Activated naive CD8-positive, alpha-beta T cell (primary cell): ENCODE measurements at regions not wholly inside any gene's neighbourhood (a gene's known extent, or its start where the extent isn't known, plus 50 kb on each side); places are given as distances from the start of the nearest gene placed in this dataset.
"Not testable (repeated sequence)": the region's sequence is repeated elsewhere in the genome, so short reads cannot be mapped to it uniquely, and the experiment has no call there.

Experiments
- H3K27ac Mint-ChIP-seq: one replicate; pipeline ENCODE4 v1.8.0; 2021; ENCODE audit warnings: mixed read lengths
- H3K27me3 Mint-ChIP-seq: one replicate; pipeline ENCODE4 v1.8.0; 2021; ENCODE audit warnings: mixed read lengths
- H3K36me3 Mint-ChIP-seq: one replicate; pipeline ENCODE4 v1.8.0; 2021; ENCODE audit warnings: mixed read lengths
- H3K4me1 Mint-ChIP-seq: one replicate; pipeline ENCODE4 v1.8.0; 2021; ENCODE audit warnings: low read depth, mixed read lengths
- H3K4me3 Mint-ChIP-seq: one replicate; pipeline ENCODE4 v1.8.0; 2021; ENCODE audit warnings: mild to moderate bottlenecking, mixed read lengths
- H3K9me3 Mint-ChIP-seq: one replicate; pipeline ENCODE4 v1.8.0; 2021; ENCODE audit warnings: low read depth, mixed read lengths

DNA sequence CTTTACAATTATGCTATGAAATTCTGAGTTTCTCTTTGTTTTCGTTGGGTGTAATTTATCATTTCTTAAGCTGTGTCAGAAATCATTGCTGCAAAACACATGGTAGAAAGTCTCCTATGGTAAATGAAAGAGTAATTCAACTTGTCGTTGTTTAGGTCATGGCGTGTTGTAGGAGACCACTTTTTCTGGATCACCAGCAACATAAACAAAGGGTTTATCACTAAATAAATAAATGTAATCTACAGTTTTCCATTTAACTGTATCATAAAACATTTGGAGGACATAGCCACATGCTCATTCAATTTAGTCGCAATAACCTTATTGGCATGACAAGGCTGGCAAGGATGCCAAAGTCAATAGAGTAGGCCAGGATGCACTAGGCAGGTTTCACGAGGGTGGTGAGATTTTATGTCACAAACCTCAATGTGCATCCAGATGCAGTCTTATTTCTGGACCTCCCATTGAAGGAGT lies 154.4 kb upstream of the ERCC6L2 start:
- Mint-ChIP-seq H3K4me1 (peaks cover 39% of the 10 kb centered on the region), H3K9me3 (peaks cover 10% of the 10 kb centered on the region), H3K36me3 (peaks cover 5% of the 10 kb centered on the region), H3K27ac (no peak overlapping the region), H3K4me3 (no peak overlapping the region), H3K27me3 (no peaks in the 10 kb centered on the region)

DNA sequence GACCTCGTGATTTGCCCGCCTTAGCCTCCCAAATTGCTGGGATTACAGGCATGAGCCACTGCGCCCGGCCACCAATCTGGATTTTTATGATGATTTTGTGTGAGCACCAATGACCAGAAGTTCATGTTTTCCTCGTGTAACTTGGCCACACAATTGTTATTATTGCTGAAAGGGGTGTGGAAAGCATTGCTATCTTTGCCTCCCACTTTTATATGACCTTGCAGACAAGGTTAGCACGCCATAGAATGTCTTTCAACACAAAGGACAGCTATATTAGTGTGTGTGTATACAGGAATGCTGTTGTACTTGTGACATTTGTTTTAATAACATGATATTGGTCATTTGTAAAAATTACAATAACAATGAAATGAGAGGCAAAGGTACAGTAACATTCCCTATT lies 155.0 kb upstream of the ERCC6L2 start:
- Mint-ChIP-seq H3K4me3 (no peak overlapping the region), H3K27ac (no peak overlapping the region), H3K9me3 (peaks cover 9% of the 10 kb centered on the region), H3K4me1 (peaks cover 33% of the 10 kb centered on the region), H3K36me3 (peaks cover 6% of the 10 kb centered on the region), H3K27me3 (no peaks in the 10 kb centered on the region)

DNA sequence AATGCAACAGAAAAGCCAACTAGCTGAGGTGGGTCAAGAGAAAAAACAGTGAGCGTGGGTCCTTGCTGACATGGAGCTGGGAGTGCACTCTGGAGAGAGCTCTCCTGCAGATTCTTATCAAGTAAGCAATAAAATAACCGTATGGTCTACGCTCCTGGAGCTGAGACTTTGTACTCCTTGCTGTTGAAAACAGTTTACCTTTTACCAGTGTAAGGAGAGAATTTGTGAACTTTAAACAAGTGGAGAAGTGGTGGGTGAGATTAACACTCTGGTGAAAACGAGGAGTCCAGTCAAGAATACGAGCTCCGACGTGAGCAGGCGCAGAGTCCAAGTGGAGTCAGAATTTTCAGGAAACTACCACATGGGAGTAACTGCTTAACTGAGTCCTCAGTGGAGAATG lies 156.1 kb upstream of the ERCC6L2 start:
- no peak overlapping the region for H3K27ac Mint-ChIP-seq
- H3K9me3 Mint-ChIP-seq = peaks cover 6% of the 10 kb centered on the region
- no peaks in the 10 kb centered on the region for H3K27me3 Mint-ChIP-seq
- H3K4me3 Mint-ChIP-seq = no peak overlapping the region
- peaks cover 7% of the 10 kb centered on the region for H3K36me3 Mint-ChIP-seq
- peaks cover 22% of the 10 kb centered on the region for H3K4me1 Mint-ChIP-seq

DNA sequence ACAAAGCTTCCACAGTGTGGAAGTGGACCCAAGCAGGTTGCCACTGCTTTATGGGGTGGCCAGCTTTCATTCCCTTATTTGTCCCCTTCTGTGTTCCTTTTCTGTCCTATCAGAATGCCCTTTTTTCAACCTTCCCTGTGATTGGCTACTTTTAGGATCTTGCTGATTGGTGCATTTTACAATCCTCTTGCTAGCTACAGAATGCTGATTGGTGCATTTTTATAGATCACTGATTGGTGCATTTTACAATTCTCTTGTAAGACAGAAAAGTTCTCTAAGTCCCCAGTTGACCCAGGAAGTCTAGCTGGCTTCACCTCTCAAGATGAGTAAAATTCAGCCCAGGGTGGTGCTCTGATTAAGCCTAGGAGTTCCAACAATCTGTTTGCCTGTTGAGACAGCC lies 157.2 kb upstream of the ERCC6L2 start:
- Mint-ChIP-seq H3K4me1 (peaks cover 12% of the 10 kb centered on the region), H3K36me3 (peaks cover 7% of the 10 kb centered on the region), H3K27me3 (no peaks in the 10 kb centered on the region), H3K27ac (no peak overlapping the region), H3K4me3 (no peak overlapping the region), H3K9me3 (peaks cover 6% of the 10 kb centered on the region)

DNA sequence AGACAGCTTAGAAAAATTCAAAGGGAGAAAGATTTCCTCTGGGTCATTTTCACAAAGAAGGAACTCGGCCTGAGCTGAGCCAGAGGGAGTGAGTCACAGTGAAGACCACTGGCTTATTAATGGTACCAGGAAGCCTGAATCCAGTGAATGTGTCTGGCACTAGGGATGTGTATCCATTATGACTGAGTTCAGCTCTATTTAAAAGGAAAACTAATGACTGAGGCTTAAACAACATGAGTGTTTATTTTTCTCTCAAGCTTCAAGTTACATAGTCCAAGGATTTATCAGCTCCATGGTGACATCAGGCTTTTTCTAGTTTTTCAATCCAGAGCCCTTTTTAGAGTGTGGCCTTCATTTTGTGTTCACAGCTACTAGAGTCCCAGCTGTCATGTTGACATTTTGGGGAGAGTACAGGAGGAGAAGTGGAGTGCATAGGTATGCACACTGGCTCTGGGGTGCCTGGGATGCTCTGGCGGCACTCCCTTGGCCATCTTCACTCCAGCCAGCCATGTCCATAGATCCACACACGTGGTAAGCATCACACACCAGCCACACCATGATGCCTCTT lies 159.5 kb upstream of the ERCC6L2 start:
- no peaks in the 10 kb centered on the region for H3K4me1 Mint-ChIP-seq
- H3K27me3 Mint-ChIP-seq = no peaks in the 10 kb centered on the region
- no peak overlapping the region for H3K4me3 Mint-ChIP-seq
- peaks cover 7% of the 10 kb centered on the region for H3K36me3 Mint-ChIP-seq
- H3K27ac Mint-ChIP-seq = no peak overlapping the region
- H3K9me3 Mint-ChIP-seq = peaks cover 6% of the 10 kb centered on the region

DNA sequence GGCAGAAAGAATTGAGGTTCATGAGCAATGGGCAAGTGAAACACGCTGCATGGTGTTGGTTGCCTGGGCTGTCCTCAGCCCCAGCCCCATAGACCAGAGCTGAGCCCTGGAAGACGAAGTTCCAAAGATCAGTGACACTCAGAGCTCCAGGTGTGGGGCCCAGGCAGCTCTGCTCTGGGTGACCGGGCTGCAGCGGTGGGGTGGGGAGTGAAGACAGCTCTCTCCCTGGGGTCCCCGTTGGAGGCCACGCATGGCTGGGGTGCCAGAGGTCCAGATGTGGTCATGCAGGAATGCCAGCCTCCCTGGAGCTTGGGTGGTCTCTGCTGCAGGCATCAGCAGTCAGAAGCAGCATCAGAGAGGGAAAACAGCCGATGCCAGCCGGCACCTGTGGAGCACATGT lies 165.0 kb upstream of the ERCC6L2 start:
- Mint-ChIP-seq H3K27ac (no peak overlapping the region), H3K4me3 (no peak overlapping the region), H3K27me3 (no peaks in the 10 kb centered on the region), H3K36me3 (peaks cover 2% of the 10 kb centered on the region), H3K4me1 (no peaks in the 10 kb centered on the region), H3K9me3 (no peaks in the 10 kb centered on the region)

DNA sequence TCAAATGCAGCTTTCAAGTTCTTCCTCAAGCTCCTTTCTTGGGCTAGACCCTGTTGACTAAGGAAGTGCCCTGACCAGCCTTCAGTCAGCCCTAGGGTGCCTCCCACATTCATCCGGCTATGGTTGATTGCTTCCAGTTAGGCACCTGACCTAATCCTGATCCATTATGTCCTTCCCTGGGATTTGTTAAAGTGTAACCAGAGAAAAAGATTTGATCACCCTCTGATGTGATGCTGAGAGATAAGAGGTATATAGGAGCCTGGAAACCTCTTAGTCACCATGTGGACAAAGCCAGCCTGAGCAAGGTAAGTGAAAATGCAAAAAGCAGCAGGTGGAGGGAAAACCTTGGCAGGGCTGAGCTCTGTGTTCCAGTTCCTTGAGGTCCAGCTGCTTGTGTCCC lies 178.8 kb upstream of the ERCC6L2 start:
- Mint-ChIP-seq H3K4me3 (no peak overlapping the region), H3K4me1 (no peaks in the 10 kb centered on the region), H3K27ac (no peak overlapping the region), H3K9me3 (peaks cover 3% of the 10 kb centered on the region), H3K36me3 (no peaks in the 10 kb centered on the region), H3K27me3 (no peaks in the 10 kb centered on the region)

DNA sequence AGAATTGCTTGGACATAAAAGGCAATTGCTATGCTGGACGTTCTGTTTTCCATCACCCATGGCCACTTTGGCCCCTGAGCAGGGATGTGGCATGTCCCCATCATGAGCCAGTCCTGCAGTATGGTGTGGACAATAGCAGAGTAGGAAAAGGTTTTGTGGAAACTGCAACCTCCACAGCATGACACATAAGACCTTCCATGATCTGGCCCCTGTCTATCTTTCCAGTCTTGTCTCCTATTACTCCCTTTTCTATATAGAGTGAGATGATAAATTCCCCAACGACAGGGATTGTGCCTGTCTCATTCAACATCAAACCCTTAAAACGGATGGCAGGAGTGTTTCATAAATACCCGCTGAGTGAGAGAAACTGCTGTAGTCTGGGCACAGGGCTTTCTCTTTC lies 174.7 kb upstream of the PTCH1 start:
- Mint-ChIP-seq H3K27ac (no peak overlapping the region), H3K4me3 (no peak overlapping the region), H3K9me3 (peaks cover 3% of the 10 kb centered on the region), H3K4me1 (no peaks in the 10 kb centered on the region), H3K27me3 (no peaks in the 10 kb centered on the region), H3K36me3 (no peaks in the 10 kb centered on the region)

DNA sequence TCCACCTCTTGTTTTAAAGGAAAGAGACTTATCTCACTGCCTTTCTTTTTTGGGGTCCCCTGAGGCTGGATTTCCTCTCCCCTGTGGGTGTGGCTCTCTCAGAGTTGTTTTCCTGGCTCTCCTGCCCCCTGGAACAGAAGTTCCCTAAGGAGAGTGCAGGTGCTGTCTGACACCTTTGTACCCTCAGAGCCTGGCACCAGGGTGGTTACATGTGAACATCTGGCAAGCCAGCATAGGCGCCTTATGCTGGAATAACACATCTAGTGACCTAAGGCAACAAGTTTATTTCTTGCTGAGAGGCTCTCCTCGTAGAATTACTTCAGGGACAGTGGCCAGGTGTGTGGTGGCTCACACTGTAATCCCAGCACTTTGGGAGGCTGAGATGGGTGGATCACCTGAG lies 172.9 kb upstream of the PTCH1 start:
- no peaks in the 10 kb centered on the region for H3K27me3 Mint-ChIP-seq
- H3K27ac Mint-ChIP-seq = no peak overlapping the region
- no peaks in the 10 kb centered on the region for H3K9me3 Mint-ChIP-seq
- H3K36me3 Mint-ChIP-seq = no peaks in the 10 kb centered on the region
- H3K4me3 Mint-ChIP-seq = no peak overlapping the region
- H3K4me1 Mint-ChIP-seq = no peaks in the 10 kb centered on the region

DNA sequence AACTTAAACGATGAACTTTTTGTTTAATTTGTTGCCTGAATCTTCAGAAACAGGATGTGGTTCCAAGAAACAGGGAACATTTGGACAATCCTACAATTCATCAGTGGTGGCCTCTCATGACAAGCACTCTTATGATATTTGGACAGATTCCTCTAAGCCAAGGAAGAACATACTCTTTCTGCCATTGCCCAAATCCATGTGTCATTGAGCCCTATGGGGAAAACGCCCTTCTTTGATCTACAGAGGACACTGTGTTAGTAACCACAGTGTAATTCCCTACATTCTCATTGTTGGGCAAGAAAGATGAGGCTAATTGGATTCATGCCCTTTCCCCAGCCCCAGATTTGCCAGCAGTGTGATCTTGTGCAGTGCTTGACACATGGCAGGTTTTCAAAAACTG lies 167.7 kb upstream of the PTCH1 start:
- Mint-ChIP-seq H3K4me3 (no peak overlapping the region), H3K36me3 (no peaks in the 10 kb centered on the region), H3K27ac (no peak overlapping the region), H3K4me1 (peaks cover 12% of the 10 kb centered on the region), H3K27me3 (peaks cover 3% of the 10 kb centered on the region), H3K9me3 (no peaks in the 10 kb centered on the region)

DNA sequence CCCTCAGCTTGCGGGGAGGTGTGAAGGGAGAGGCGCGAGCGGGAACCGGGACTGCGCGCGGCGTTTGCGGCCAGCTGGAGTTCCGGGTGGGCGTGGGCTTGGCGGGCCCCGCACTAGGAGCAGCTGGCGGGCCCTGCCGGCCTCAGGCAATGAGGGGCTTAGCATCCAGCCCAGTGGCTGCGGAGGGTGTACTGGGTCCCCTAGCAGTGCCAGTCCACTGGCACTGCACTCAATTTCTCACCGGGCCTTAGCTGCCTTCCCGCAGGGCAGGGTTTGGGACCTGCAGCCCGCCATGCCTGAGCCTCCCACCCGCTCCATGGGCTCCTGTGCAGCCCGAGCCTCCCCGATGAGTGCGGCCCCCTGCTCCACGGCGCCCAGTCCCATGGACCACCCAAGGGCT lies 163.5 kb upstream of the PTCH1 start:
- not testable (repeated sequence) for H3K4me3 Mint-ChIP-seq, H3K36me3 Mint-ChIP-seq, H3K27ac Mint-ChIP-seq, H3K9me3 Mint-ChIP-seq, H3K27me3 Mint-ChIP-seq
- H3K4me1 Mint-ChIP-seq = peaks cover 12% of the 10 kb centered on the region

DNA sequence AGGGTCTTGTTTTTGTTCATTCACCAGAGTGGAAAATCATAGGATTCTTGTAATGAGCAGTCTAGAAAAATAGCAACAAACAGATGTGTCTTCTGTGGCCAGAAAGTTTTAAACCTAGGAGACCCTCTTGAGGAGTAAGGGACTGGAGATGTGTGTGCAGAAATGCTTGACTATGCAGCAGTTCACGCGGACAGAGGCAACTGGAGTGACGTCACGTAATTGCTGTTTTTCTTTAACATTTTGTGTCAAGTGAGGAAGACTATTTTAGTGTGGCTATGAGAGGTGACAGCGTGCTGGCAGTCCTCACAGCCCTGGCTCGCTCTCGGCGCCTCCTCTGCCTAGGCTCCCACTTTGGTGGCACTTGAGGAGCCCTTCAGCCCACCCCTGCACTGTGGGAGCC lies 163.1 kb upstream of the PTCH1 start:
- Mint-ChIP-seq H3K9me3 (no peaks in the 10 kb centered on the region), H3K27me3 (peaks cover 3% of the 10 kb centered on the region), H3K27ac (no peak overlapping the region), H3K4me1 (peaks cover 12% of the 10 kb centered on the region), H3K4me3 (no peak overlapping the region), H3K36me3 (no peaks in the 10 kb centered on the region)

DNA sequence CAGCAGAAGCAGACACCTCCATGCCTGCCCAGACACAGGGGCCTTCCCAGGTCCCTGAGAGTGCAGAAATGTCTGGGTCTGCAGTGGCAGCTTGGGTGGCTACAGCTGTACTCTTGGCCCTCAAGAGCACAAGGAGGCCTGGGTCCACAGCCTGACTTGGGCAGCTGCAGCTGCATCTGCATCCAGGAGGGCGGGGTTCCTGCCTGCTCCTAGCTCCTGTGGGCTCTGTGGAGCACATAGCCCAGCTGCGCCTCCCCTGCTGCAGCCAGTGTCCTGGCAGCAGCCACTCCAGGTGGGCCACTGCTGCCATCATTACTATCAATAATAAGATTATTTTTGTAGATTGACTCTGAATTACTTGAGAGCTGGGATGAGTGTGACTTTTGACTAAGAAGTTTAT lies 162.0 kb upstream of the PTCH1 start:
- Mint-ChIP-seq H3K36me3 (no peaks in the 10 kb centered on the region), H3K9me3 (no peaks in the 10 kb centered on the region), H3K27ac (no peak overlapping the region), H3K4me3 (no peak overlapping the region), H3K27me3 (peaks cover 3% of the 10 kb centered on the region), H3K4me1 (peaks cover 12% of the 10 kb centered on the region)

DNA sequence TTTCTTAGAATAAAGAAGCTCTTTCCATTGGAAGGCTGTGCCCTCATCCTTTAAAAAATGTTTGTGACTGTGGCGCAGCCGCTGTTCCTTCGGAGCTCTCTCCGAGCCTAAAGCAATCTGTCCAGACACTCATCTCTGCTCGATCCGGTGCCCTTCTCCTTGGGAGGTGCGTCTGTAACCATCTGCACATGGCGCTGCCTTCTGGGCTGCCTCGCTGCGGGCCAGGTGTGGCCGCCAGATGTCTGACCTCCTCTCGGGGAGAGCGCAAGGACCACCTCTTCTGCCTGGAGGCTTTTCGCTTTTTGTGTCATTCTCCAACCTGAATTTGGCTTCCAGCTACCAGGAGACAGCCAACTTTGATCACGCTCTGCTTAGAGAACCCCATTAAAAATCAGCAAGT lies 153.4 kb upstream of the PTCH1 start:
- peaks cover 1% of the 10 kb centered on the region for H3K27me3 Mint-ChIP-seq
- no peaks in the 10 kb centered on the region for H3K36me3 Mint-ChIP-seq
- no peaks in the 10 kb centered on the region for H3K9me3 Mint-ChIP-seq
- H3K4me3 Mint-ChIP-seq = no peak overlapping the region
- H3K4me1 Mint-ChIP-seq = no peaks in the 10 kb centered on the region
- H3K27ac Mint-ChIP-seq = no peak overlapping the region

DNA sequence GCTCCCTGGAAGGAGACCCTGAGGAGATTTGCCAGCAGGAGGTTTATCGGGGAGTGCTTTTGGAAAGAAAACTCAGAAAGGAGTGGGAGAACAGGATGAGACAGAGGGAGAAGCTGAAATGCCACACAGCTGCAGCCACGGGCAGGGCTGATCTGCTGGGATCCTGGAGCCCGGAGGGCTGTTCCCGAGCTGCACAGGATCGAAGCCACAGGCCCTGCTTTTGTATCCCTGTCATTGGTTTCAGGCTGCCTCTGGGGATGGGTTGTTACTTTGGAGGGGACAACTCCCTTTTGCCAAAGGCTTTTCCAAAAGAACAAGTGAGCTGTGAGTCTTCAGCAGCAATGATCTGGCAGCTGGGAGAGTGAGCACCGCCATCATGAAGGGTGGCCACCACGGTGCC lies 152.5 kb upstream of the PTCH1 start:
- Mint-ChIP-seq H3K27ac (no peak overlapping the region), H3K36me3 (no peaks in the 10 kb centered on the region), H3K9me3 (no peaks in the 10 kb centered on the region), H3K4me1 (no peaks in the 10 kb centered on the region), H3K27me3 (peaks cover 1% of the 10 kb centered on the region), H3K4me3 (no peak overlapping the region)

DNA sequence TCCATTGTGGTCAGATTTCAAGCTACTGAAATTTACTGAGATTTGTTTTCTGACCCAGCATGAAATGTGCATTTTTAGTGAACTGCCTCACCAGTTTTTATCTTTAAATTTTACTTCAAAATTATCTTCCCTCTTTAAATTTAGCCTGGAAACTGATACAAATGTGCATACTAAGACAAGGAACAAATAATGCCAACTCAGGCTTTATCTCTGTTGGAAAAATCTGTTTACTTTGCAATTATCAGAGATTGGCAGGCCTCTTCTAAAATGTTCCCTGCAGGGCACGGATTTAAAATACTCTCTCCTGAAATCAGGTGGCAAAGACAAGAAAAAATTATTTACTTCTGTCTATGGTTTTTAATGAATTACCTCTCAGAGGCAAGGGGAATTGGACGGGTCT lies 151.0 kb upstream of the PTCH1 start:
- no peak overlapping the region for H3K4me3 Mint-ChIP-seq
- no peaks in the 10 kb centered on the region for H3K9me3 Mint-ChIP-seq
- H3K27ac Mint-ChIP-seq = no peak overlapping the region
- H3K36me3 Mint-ChIP-seq = no peaks in the 10 kb centered on the region
- peaks cover 1% of the 10 kb centered on the region for H3K27me3 Mint-ChIP-seq
- H3K4me1 Mint-ChIP-seq = no peaks in the 10 kb centered on the region
